HepG2 (cell line): ENCODE measurements at regions not wholly inside any gene's neighbourhood (a gene's known extent, or its start where the extent isn't known, plus 50 kb on each side); places are given as distances from the start of the nearest gene placed in this dataset.

ENCODE experiments used
- ATAC-seq: fragments of 200-7000 bp; cut with Tn5 transposase; 3 replicates; pipeline ENCODE4 v1.9.1; 2020; ENCODE audit warnings: mild to moderate bottlenecking, moderate library complexity
- BruUV-seq: library from RNA; stranded (reverse); fragments of 400-500 nt; replicated peaks from 2 replicates; lab custom pipeline; 2021; lab: Mats Ljungman, UMichigan
- CTCF ChIA-PET: fragments of 300-600 bp; formaldehyde crosslinking; extraction: SDS; loops from one replicate; lab custom pipeline; 2021; ENCODE audit warnings: low total read pairs, inconsistent platforms, low intra/inter-chr PET ratio; lab: Yijun Ruan, JAX
- POLR2A ChIA-PET: fragments of 350-600 bp; sonication (Branson Sonifier 250); formaldehyde crosslinking; loops from one replicate; lab custom pipeline; 2020; ENCODE audit warnings: antibody characterized with exemption, inconsistent platforms; lab: Yijun Ruan, JAX
- DNase-seq: peaks from one replicate; pipeline ENCODE4 v3.0.0-alpha.2; 2015; ENCODE audit warnings: low spot score
- FAIRE-seq: peaks from 3 replicates; lab custom pipeline; 2011; peaks lifted over from hg19 to GRCh38; lab: Jason Lieb, UNC
- H2AFZ ChIP-seq: one replicate; pipeline ENCODE4 v1.6.1; 2011; ENCODE audit warnings: low read length, inconsistent platforms
- H3K27ac ChIP-seq: fragments of 300-600 bp; 3 replicates; pipeline ENCODE4 v1.8.0; 2011; ENCODE audit warnings: mixed run types, mild to moderate bottlenecking, mixed read lengths, low read length, inconsistent platforms; ENCODE audit not compliant: insufficient read depth; ENCODE audit errors: extremely low read length
- H3K27me3 ChIP-seq, 2 experiments: fragments of 200-600 bp in 1 of 2; 2 replicates in 1 of 2; 3 replicates in 1 of 2; pipeline versions ENCODE4 v1.6.0 to v1.8.0; 2011; ENCODE audit warnings: low read length in 2 of 2, mild to moderate bottlenecking in 2 of 2, moderate library complexity in 2 of 2, inconsistent platforms in 1 of 2; ENCODE audit not compliant: insufficient read depth in 2 of 2, control insufficient read depth in 1 of 2
- H3K36me3 ChIP-seq, 2 experiments: fragments of 200-600 bp in 1 of 2; replicated peaks in 1 of 2; 2 replicates in 1 of 2; 3 replicates in 1 of 2; pipeline versions ENCODE4 v1.5.1 to v1.8.0; 2011; ENCODE audit warnings: low read length in 2 of 2, inconsistent platforms in 1 of 2; ENCODE audit not compliant: insufficient read depth in 2 of 2, control insufficient read depth in 1 of 2
- H3K4me1 ChIP-seq: 2 replicates; pipeline ENCODE4 v1.5.1; 2012; ENCODE audit warnings: low read length, inconsistent platforms; ENCODE audit not compliant: insufficient read depth
- H3K4me2 ChIP-seq: 2 replicates; pipeline ENCODE4 v1.6.0; 2011; ENCODE audit warnings: low read depth, low read length, inconsistent platforms
- H3K4me3 ChIP-seq, 3 experiments: fragments of 200-600 bp in 1 of 3; sonication (generic), shearing (Covaris generic) in 1 of 3; replicated peaks in 1 of 3; 2 replicates each; pipeline ENCODE4 v1.5.1; 2011 to 2016; ENCODE audit warnings: low read length in 3 of 3, inconsistent platforms in 2 of 3, low read depth in 2 of 3, mild to moderate bottlenecking in 2 of 3, control low read depth in 1 of 3, mixed read lengths in 1 of 3; ENCODE audit not compliant: insufficient read depth in 1 of 3
- H3K79me2 ChIP-seq: one replicate; pipeline ENCODE4 v1.6.1; 2011; ENCODE audit warnings: low read length, inconsistent platforms; ENCODE audit not compliant: insufficient read depth
- H3K9ac ChIP-seq: 2 replicates; pipeline ENCODE4 v1.6.0; 2011; ENCODE audit warnings: mild to moderate bottlenecking, low read depth, low read length, inconsistent platforms; ENCODE audit not compliant: insufficient read depth
- H3K9me3 ChIP-seq: 2 replicates; pipeline ENCODE4 v1.5.1; 2012; ENCODE audit warnings: mild to moderate bottlenecking, low read length
- H4K20me1 ChIP-seq: 2 replicates; pipeline ENCODE4 v1.6.0; 2011; ENCODE audit warnings: inconsistent platforms, mild to moderate bottlenecking, low read length, moderate library complexity; ENCODE audit not compliant: insufficient read depth
- ARID5B ChIP-seq: IDR thresholded peaks from 2 replicates; pipeline ENCODE4 v1.4.0; 2020; ENCODE audit warnings: mild to moderate bottlenecking, missing genetic modification reagents
- FOSL2 ChIP-seq: sonication (generic); formaldehyde crosslinking; IDR thresholded peaks from 2 replicates; pipeline ENCODE4 v1.4.0; 2020; ENCODE audit warnings: missing genetic modification reagents
- MAZ ChIP-seq, 2 experiments: sonication (generic) in 1 of 2; formaldehyde crosslinking in 1 of 2; IDR thresholded peaks; 2 replicates each; pipeline versions ENCODE4 v1.5.0 to v1.6.1; 2012 to 2020; ENCODE audit warnings: low read depth in 2 of 2, mild to moderate bottlenecking in 2 of 2, borderline replicate concordance in 1 of 2, improper control_type of control experiment in 1 of 2, low read length in 1 of 2, missing genetic modification reagents in 1 of 2, moderate library complexity in 1 of 2
- NFE2L1 ChIP-seq: sonication (generic); formaldehyde crosslinking; IDR thresholded peaks from 2 replicates; pipeline ENCODE4 v1.4.0; 2020; ENCODE audit warnings: missing genetic modification reagents, mild to moderate bottlenecking, borderline replicate concordance
- REPIN1 ChIP-seq: sonication (generic); formaldehyde crosslinking; IDR thresholded peaks from 2 replicates; pipeline ENCODE4 v1.8.0; 2022; ENCODE audit warnings: missing genetic modification reagents, low read depth, mild to moderate bottlenecking, borderline replicate concordance
- SALL1 ChIP-seq: sonication (generic); formaldehyde crosslinking; IDR thresholded peaks from 2 replicates; pipeline ENCODE4 v1.8.0; 2022; ENCODE audit warnings: mild to moderate bottlenecking, missing genetic modification reagents
- SSRP1 ChIP-seq: IDR thresholded peaks from 2 replicates; pipeline ENCODE4 v1.6.1; 2016; ENCODE audit warnings: control low read depth
- STAT5B ChIP-seq: sonication (generic); formaldehyde crosslinking; IDR thresholded peaks from 2 replicates; pipeline ENCODE4 v1.4.0; 2020; ENCODE audit warnings: missing genetic modification reagents
- ZNF510 ChIP-seq: sonication (generic); formaldehyde crosslinking; IDR thresholded peaks from 2 replicates; pipeline ENCODE4 v1.4.0; 2020; ENCODE audit warnings: low read depth, mild to moderate bottlenecking, missing genetic modification reagents
- ZNF546 ChIP-seq: sonication (generic); formaldehyde crosslinking; conservative IDR thresholded peaks from 2 replicates; pipeline ENCODE4 v1.8.1; 2023; ENCODE audit warnings: mild to moderate bottlenecking, missing genetic modification reagents
- WGBS: methylation state at CpG from one replicate; pipeline ENCODE4 v1.1.6; 2017; ENCODE audit warnings: low lambda C conversion rate; 5-methylcytosine and 5-hydroxymethylcytosine counted together
- in situ Hi-C: cut with HindIII; loops from 2 replicates; pipeline ENCODE4 v1.10.0; 2017; ENCODE audit warnings: low pct_unique_long_range_greater_than_20kb; ENCODE audit not compliant: extremely low pct_ligation_motif_present
- intact Hi-C: fragments of 100-400 bp; cut with micrococcal nuclease; formaldehyde crosslinking; loops from one replicate; pipeline ENCODE4 v1.10.0; 2022; ENCODE audit not compliant: unreplicated experiment

DNA sequence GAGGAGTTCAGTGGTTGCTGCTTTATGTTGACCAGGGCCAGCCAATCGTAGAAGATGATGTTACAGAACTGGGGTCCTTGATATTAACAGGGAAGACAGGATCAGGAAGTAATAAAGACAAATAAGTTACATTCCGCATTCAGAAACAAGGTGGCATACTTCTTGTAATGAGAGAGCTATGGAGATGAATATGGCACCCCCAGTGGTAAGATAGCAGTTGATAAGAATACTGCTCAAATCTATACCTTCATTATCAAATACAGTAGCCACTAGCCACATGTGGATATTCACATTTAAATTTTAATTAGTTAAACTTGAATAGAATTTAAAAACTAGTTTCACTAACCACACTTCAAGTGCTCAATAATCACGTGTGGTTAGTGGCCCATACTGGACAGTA, 290.4 kb upstream of the RBMS1 start:
- H3K9me3 ChIP-seq: no peaks in the 10 kb centered on the region
- 4% methylated on average over 3 of the region's 3 CpGs for WGBS
- H3K27me3 ChIP-seq: no peaks in the 10 kb centered on the region
- no peaks in the 10 kb centered on the region for H4K20me1 ChIP-seq
- H3K27ac ChIP-seq: no peak overlapping the region
- H3K36me3 ChIP-seq: no peaks in the 10 kb centered on the region
- FAIRE-seq (no peak), DNase-seq (no peak), ATAC-seq (no peak)
- H3K79me2 ChIP-seq: no peaks in the 10 kb centered on the region
- H3K4me3 ChIP-seq: no peak overlapping the region
- no peaks in the 10 kb centered on the region for H3K4me1 ChIP-seq
- no TSS peak for BruUV-seq
- CTCF ChIA-PET: no interaction called here
- no peak overlapping the region for H3K9ac ChIP-seq
- H3K4me2 ChIP-seq: no peak overlapping the region
- POLR2A ChIA-PET: no interaction called here
- TF ChIP-seq MAZ (IDR thresholded peaks at IDR 0.05; ENCODE audit: borderline replicate concordance, low read depth, low read length) (no peak), MAZ (CRISPR knock-in tag; IDR thresholded peaks at IDR 0.05; ENCODE audit: low read depth) (no peak), SALL1 (CRISPR knock-in tag) (no peak), FOSL2 (CRISPR knock-in tag) (no peak), STAT5B (no peak), ZNF510 (CRISPR knock-in tag) (no peak), REPIN1 (CRISPR knock-in tag) (no peak), NFE2L1 (CRISPR knock-in tag) (no peak), ZNF546 (CRISPR knock-in tag) (no peak), SSRP1 (CRISPR knock-in tag) (no peak), ARID5B (CRISPR knock-in tag) (no peak)
- TF ChIP-seq, all 625 proteins: peak for 0
- in situ Hi-C loops (no loop called here), intact Hi-C loops (no loop called here)
- H2AFZ ChIP-seq: no peak overlapping the region
